ENCODE measurements at regions not wholly inside any gene's neighbourhood (a gene's known extent, or its start where the extent isn't known, plus 50 kb on each side); places are given as distances from the start of the nearest gene placed in this dataset.
"Not testable (repeated sequence)": the region's sequence is repeated elsewhere in the genome, so short reads cannot be mapped to it uniquely, and the experiment has no call there.

GRCh38 chr2:110267828-110268407 is 55.6 kb upstream of the MTLN start:
- TF ChIP-seq CTCF (IDR thresholded peaks at IDR 0.05); EZH2 (IDR thresholded peaks at IDR 0.05; ENCODE audit: borderline replicate concordance, insufficient read depth, low read depth, low read length, poor library complexity, severe bottlenecking): not testable (repeated sequence)

All from B cell (primary cell).